ENCODE measurements at regions not wholly inside any gene's neighbourhood (a gene's known extent, or its start where the extent isn't known, plus 50 kb on each side); places are given as distances from the start of the nearest gene placed in this dataset.

- Histone ChIP-seq H3K9me3 (ENCODE audit: low read depth, low read length) (peaks cover 5% of the 10 kb centered on the region), H3K27me3 (ENCODE audit: insufficient read depth, low read length) (no peaks in the 10 kb centered on the region), H3K4me3 (ENCODE audit: low read length) (no peak overlapping the region), H3K4me1 (ENCODE audit: insufficient read depth, low read length) (no peaks in the 10 kb centered on the region)
Measured at GRCh38 chr14:53491256-53491883, 338.2 kb upstream of the DDHD1 start.

- no peaks in the 10 kb centered on the region for H3K9me3 ChIP-seq (ENCODE audit: low read depth, low read length)
- H3K4me3 ChIP-seq (ENCODE audit: low read length), result no peak overlapping the region
- H3K4me1 ChIP-seq (ENCODE audit: insufficient read depth, low read length), result no peaks in the 10 kb centered on the region
- H3K27me3 ChIP-seq (ENCODE audit: insufficient read depth, low read length), result no peaks in the 10 kb centered on the region
Measured at GRCh38 chr14:53478174-53478573, 325.1 kb upstream of the DDHD1 start.

- Histone ChIP-seq H3K27me3 (ENCODE audit: insufficient read depth, low read length) (no peaks in the 10 kb centered on the region), H3K9me3 (ENCODE audit: low read depth, low read length) (no peaks in the 10 kb centered on the region), H3K4me3 (ENCODE audit: low read length) (no peak overlapping the region), H3K4me1 (ENCODE audit: insufficient read depth, low read length) (no peaks in the 10 kb centered on the region)
Measured at GRCh38 chr14:53473480-53473879, 320.4 kb upstream of the DDHD1 start.

- Histone ChIP-seq H3K4me3 (ENCODE audit: low read length) (no peak overlapping the region), H3K27me3 (ENCODE audit: insufficient read depth, low read length) (no peaks in the 10 kb centered on the region), H3K4me1 (ENCODE audit: insufficient read depth, low read length) (no peaks in the 10 kb centered on the region), H3K9me3 (ENCODE audit: low read depth, low read length) (no peaks in the 10 kb centered on the region)
Measured at GRCh38 chr14:53472306-53472705, 319.2 kb upstream of the DDHD1 start.

- no peaks in the 10 kb centered on the region for H3K4me1 ChIP-seq (ENCODE audit: insufficient read depth, low read length)
- no peak overlapping the region for H3K4me3 ChIP-seq (ENCODE audit: low read length)
- no peaks in the 10 kb centered on the region for H3K27me3 ChIP-seq (ENCODE audit: insufficient read depth, low read length)
- H3K9me3 ChIP-seq (ENCODE audit: low read depth, low read length), result no peaks in the 10 kb centered on the region
Measured at GRCh38 chr14:53470351-53471043, 317.4 kb upstream of the DDHD1 start.

GRCh38 chr14:53468876-53469275 lies 315.8 kb upstream of the DDHD1 start:
- Histone ChIP-seq H3K4me1 (ENCODE audit: insufficient read depth, low read length) (no peaks in the 10 kb centered on the region), H3K9me3 (ENCODE audit: low read depth, low read length) (no peaks in the 10 kb centered on the region), H3K27me3 (ENCODE audit: insufficient read depth, low read length) (no peaks in the 10 kb centered on the region), H3K4me3 (ENCODE audit: low read length) (no peak overlapping the region)

GRCh38 chr14:53464376-53464775 lies 311.3 kb upstream of the DDHD1 start:
- H3K9me3 ChIP-seq (ENCODE audit: low read depth, low read length), result no peaks in the 10 kb centered on the region
- no peaks in the 10 kb centered on the region for H3K4me1 ChIP-seq (ENCODE audit: insufficient read depth, low read length)
- no peak overlapping the region for H3K4me3 ChIP-seq (ENCODE audit: low read length)
- no peaks in the 10 kb centered on the region for H3K27me3 ChIP-seq (ENCODE audit: insufficient read depth, low read length)

- Histone ChIP-seq H3K9me3 (ENCODE audit: low read depth, low read length) (no peaks in the 10 kb centered on the region), H3K4me3 (ENCODE audit: low read length) (no peak overlapping the region), H3K27me3 (ENCODE audit: insufficient read depth, low read length) (no peaks in the 10 kb centered on the region), H3K4me1 (ENCODE audit: insufficient read depth, low read length) (no peaks in the 10 kb centered on the region)
Measured at GRCh38 chr14:53462931-53463778, 310.0 kb upstream of the DDHD1 start.

- Histone ChIP-seq H3K27me3 (ENCODE audit: insufficient read depth, low read length) (no peaks in the 10 kb centered on the region), H3K4me3 (ENCODE audit: low read length) (no peak overlapping the region), H3K9me3 (ENCODE audit: low read depth, low read length) (no peaks in the 10 kb centered on the region), H3K4me1 (ENCODE audit: insufficient read depth, low read length) (no peaks in the 10 kb centered on the region)
Measured at GRCh38 chr14:53461858-53462257, 308.7 kb upstream of the DDHD1 start.

- H3K27me3 ChIP-seq (ENCODE audit: insufficient read depth, low read length), result no peaks in the 10 kb centered on the region
- H3K4me3 ChIP-seq (ENCODE audit: low read length), result no peak overlapping the region
- H3K9me3 ChIP-seq (ENCODE audit: low read depth, low read length), result no peaks in the 10 kb centered on the region
- H3K4me1 ChIP-seq (ENCODE audit: insufficient read depth, low read length), result no peaks in the 10 kb centered on the region
Measured at GRCh38 chr14:53460544-53460943, 307.4 kb upstream of the DDHD1 start.

GRCh38 chr14:53458368-53458814 lies 305.3 kb upstream of the DDHD1 start:
- H3K4me3 ChIP-seq (ENCODE audit: low read length), result no peak overlapping the region
- H3K27me3 ChIP-seq (ENCODE audit: insufficient read depth, low read length), result no peaks in the 10 kb centered on the region
- no peaks in the 10 kb centered on the region for H3K4me1 ChIP-seq (ENCODE audit: insufficient read depth, low read length)
- no peaks in the 10 kb centered on the region for H3K9me3 ChIP-seq (ENCODE audit: low read depth, low read length)

- H3K27me3 ChIP-seq (ENCODE audit: insufficient read depth, low read length), result no peaks in the 10 kb centered on the region
- no peaks in the 10 kb centered on the region for H3K9me3 ChIP-seq (ENCODE audit: low read depth, low read length)
- no peak overlapping the region for H3K4me3 ChIP-seq (ENCODE audit: low read length)
- no peaks in the 10 kb centered on the region for H3K4me1 ChIP-seq (ENCODE audit: insufficient read depth, low read length)
Measured at GRCh38 chr14:53456931-53457330, 303.8 kb upstream of the DDHD1 start.

GRCh38 chr14:53452005-53452673 lies 299.0 kb upstream of the DDHD1 start:
- Histone ChIP-seq H3K4me1 (ENCODE audit: insufficient read depth, low read length) (no peaks in the 10 kb centered on the region), H3K4me3 (ENCODE audit: low read length) (no peak overlapping the region), H3K27me3 (ENCODE audit: insufficient read depth, low read length) (no peaks in the 10 kb centered on the region), H3K9me3 (ENCODE audit: low read depth, low read length) (no peaks in the 10 kb centered on the region)

GRCh38 chr14:53450871-53451270 lies 297.7 kb upstream of the DDHD1 start:
- Histone ChIP-seq H3K4me3 (ENCODE audit: low read length) (no peak overlapping the region), H3K27me3 (ENCODE audit: insufficient read depth, low read length) (no peaks in the 10 kb centered on the region), H3K4me1 (ENCODE audit: insufficient read depth, low read length) (no peaks in the 10 kb centered on the region), H3K9me3 (ENCODE audit: low read depth, low read length) (no peaks in the 10 kb centered on the region)

GRCh38 chr14:53448682-53449081 lies 295.6 kb upstream of the DDHD1 start:
- Histone ChIP-seq H3K9me3 (ENCODE audit: low read depth, low read length) (no peaks in the 10 kb centered on the region), H3K4me1 (ENCODE audit: insufficient read depth, low read length) (no peaks in the 10 kb centered on the region), H3K4me3 (ENCODE audit: low read length) (no peak overlapping the region), H3K27me3 (ENCODE audit: insufficient read depth, low read length) (no peaks in the 10 kb centered on the region)

All from mononuclear cell (primary cell).